ENCODE measurements at regions not wholly inside any gene's neighbourhood (a gene's known extent, or its start where the extent isn't known, plus 50 kb on each side); places are given as distances from the start of the nearest gene placed in this dataset.

DNA sequence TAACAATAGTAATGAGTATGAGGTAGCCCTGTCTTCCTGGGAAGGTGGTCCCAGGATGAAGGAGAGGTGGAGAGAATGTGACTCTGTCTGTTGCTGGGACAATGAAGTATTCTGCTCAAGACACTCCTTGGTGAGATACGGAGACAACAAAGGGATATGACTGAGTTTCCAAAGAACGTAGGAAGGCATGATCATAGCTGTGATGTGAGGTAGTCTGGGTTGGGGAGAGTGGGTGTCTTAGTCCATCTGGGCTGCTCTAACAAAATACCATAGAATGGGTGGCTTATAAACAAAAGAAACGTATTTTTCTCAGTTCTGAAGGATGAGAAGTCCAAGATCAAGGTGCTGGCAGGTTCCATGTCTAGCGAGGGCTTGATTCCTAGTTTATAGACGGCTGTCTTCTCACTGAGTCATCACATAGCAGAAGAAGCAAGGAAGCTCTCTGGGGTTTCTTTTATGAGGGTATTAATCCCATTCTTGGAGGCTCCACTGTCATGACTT lies 84.9 kb upstream of the RHOBTB1 start:
- TF ChIP-seq TEAD4 (CRISPR knock-in tag; IDR thresholded peaks at IDR 0.05) (no peak), NFYB (CRISPR knock-in tag; conservative IDR thresholded peaks at IDR 0.05; ENCODE audit: low read depth) (no peak)
- TF ChIP-seq, protein P1, sequence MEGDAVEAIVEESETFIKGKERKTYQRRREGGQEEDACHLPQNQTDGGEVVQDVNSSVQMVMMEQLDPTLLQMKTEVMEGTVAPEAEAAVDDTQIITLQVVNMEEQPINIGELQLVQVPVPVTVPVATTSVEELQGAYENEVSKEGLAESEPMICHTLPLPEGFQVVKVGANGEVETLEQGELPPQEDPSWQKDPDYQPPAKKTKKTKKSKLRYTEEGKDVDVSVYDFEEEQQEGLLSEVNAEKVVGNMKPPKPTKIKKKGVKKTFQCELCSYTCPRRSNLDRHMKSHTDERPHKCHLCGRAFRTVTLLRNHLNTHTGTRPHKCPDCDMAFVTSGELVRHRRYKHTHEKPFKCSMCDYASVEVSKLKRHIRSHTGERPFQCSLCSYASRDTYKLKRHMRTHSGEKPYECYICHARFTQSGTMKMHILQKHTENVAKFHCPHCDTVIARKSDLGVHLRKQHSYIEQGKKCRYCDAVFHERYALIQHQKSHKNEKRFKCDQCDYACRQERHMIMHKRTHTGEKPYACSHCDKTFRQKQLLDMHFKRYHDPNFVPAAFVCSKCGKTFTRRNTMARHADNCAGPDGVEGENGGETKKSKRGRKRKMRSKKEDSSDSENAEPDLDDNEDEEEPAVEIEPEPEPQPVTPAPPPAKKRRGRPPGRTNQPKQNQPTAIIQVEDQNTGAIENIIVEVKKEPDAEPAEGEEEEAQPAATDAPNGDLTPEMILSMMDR (IDR thresholded peaks at IDR 0.05) = no peak
- TF ChIP-seq, protein P2, sequence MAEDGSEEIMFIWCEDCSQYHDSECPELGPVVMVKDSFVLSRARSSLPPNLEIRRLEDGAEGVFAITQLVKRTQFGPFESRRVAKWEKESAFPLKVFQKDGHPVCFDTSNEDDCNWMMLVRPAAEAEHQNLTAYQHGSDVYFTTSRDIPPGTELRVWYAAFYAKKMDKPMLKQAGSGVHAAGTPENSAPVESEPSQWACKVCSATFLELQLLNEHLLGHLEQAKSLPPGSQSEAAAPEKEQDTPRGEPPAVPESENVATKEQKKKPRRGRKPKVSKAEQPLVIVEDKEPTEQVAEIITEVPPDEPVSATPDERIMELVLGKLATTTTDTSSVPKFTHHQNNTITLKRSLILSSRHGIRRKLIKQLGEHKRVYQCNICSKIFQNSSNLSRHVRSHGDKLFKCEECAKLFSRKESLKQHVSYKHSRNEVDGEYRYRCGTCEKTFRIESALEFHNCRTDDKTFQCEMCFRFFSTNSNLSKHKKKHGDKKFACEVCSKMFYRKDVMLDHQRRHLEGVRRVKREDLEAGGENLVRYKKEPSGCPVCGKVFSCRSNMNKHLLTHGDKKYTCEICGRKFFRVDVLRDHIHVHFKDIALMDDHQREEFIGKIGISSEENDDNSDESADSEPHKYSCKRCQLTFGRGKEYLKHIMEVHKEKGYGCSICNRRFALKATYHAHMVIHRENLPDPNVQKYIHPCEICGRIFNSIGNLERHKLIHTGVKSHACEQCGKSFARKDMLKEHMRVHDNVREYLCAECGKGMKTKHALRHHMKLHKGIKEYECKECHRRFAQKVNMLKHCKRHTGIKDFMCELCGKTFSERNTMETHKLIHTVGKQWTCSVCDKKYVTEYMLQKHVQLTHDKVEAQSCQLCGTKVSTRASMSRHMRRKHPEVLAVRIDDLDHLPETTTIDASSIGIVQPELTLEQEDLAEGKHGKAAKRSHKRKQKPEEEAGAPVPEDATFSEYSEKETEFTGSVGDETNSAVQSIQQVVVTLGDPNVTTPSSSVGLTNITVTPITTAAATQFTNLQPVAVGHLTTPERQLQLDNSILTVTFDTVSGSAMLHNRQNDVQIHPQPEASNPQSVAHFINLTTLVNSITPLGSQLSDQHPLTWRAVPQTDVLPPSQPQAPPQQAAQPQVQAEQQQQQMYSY (CRISPR knock-in tag; IDR thresholded peaks at IDR 0.05) = no peak
- TF ChIP-seq, protein P3, sequence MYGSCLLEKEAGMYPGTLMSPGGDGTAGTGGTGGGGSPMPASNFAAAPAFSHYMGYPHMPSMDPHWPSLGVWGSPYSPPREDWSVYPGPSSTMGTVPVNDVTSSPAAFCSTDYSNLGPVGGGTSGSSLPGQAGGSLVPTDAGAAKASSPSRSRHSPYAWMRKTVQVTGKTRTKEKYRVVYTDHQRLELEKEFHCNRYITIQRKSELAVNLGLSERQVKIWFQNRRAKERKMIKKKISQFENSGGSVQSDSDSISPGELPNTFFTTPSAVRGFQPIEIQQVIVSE (CRISPR knock-in tag; IDR thresholded peaks at IDR 0.05; ENCODE audit: borderline replicate concordance) = no peak
- TF ChIP-seq, protein P4, sequence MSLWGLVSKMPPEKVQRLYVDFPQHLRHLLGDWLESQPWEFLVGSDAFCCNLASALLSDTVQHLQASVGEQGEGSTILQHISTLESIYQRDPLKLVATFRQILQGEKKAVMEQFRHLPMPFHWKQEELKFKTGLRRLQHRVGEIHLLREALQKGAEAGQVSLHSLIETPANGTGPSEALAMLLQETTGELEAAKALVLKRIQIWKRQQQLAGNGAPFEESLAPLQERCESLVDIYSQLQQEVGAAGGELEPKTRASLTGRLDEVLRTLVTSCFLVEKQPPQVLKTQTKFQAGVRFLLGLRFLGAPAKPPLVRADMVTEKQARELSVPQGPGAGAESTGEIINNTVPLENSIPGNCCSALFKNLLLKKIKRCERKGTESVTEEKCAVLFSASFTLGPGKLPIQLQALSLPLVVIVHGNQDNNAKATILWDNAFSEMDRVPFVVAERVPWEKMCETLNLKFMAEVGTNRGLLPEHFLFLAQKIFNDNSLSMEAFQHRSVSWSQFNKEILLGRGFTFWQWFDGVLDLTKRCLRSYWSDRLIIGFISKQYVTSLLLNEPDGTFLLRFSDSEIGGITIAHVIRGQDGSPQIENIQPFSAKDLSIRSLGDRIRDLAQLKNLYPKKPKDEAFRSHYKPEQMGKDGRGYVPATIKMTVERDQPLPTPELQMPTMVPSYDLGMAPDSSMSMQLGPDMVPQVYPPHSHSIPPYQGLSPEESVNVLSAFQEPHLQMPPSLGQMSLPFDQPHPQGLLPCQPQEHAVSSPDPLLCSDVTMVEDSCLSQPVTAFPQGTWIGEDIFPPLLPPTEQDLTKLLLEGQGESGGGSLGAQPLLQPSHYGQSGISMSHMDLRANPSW (CRISPR knock-in tag; conservative IDR thresholded peaks at IDR 0.05; ENCODE audit: low read depth) = no peak
- TF ChIP-seq, protein P5, sequence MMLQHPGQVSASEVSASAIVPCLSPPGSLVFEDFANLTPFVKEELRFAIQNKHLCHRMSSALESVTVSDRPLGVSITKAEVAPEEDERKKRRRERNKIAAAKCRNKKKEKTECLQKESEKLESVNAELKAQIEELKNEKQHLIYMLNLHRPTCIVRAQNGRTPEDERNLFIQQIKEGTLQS (CRISPR knock-in tag; conservative IDR thresholded peaks at IDR 0.05) = no peak
